NCI-H345 treated with DMSO at 0.1 percent for 48 hours (cell line): ENCODE measurements at regions not wholly inside any gene's neighbourhood (a gene's known extent, or its start where the extent isn't known, plus 50 kb on each side); places are given as distances from the start of the nearest gene placed in this dataset.
"Not testable (repeated sequence)": the region's sequence is repeated elsewhere in the genome, so short reads cannot be mapped to it uniquely, and the experiment has no call there.

ENCODE experiments used
- DNase-seq: peaks from one replicate; lab custom pipeline; 2025; ENCODE audit not compliant: unreplicated experiment; lab: John Stamatoyannopoulos, UW

- no peak for DNase-seq
Measured at GRCh38 chr13:65264066-65264465, 1966.1 kb downstream of the PCDH9 start.

GRCh38 chr13:65260946-65261891 lies 1968.9 kb downstream of the PCDH9 start:
- DNase-seq, result no peak

- no peak for DNase-seq
Measured at GRCh38 chr13:65240773-65241172, 1989.4 kb downstream of the PCDH9 start.

- no peak for DNase-seq
Measured at GRCh38 chr13:65236841-65237418, 1993.2 kb downstream of the PCDH9 start.

GRCh38 chr13:65217471-65217995 lies 2012.6 kb downstream of the PCDH9 start:
- no peak for DNase-seq

- not testable (repeated sequence) for DNase-seq
Measured at GRCh38 chr13:65202845-65203244, 2027.3 kb downstream of the PCDH9 start.

GRCh38 chr13:65188721-65189120 lies 2041.4 kb downstream of the PCDH9 start:
- DNase-seq, result no peak

- DNase-seq, result no peak
Measured at GRCh38 chr13:65168026-65168425, 2062.1 kb downstream of the PCDH9 start.

- DNase-seq, result no peak
Measured at GRCh38 chr13:65166675-65167074, 2063.5 kb downstream of the PCDH9 start.

- DNase-seq, result no peak
Measured at GRCh38 chr13:65159803-65160202, 2070.3 kb downstream of the PCDH9 start.

- no peak for DNase-seq
Measured at GRCh38 chr13:65155861-65156260, 2074.3 kb downstream of the PCDH9 start.

GRCh38 chr13:65154661-65155447 lies 2075.3 kb downstream of the PCDH9 start:
- no peak for DNase-seq

GRCh38 chr13:65149687-65150086 lies 2080.4 kb downstream of the PCDH9 start:
- DNase-seq, result no peak

GRCh38 chr13:65143920-65144319 lies 2086.2 kb downstream of the PCDH9 start:
- no peak for DNase-seq

GRCh38 chr13:65133094-65133493 lies 2097.0 kb downstream of the PCDH9 start:
- no peak for DNase-seq

- DNase-seq, result no peak
Measured at GRCh38 chr13:65125236-65125635, 2104.9 kb downstream of the PCDH9 start.

GRCh38 chr13:65112531-65112941 lies 2117.6 kb downstream of the PCDH9 start:
- DNase-seq, result no peak

GRCh38 chr13:65112123-65112522 lies 2118.0 kb downstream of the PCDH9 start:
- no peak for DNase-seq

GRCh38 chr13:65111223-65111622 lies 2118.9 kb downstream of the PCDH9 start:
- DNase-seq, result no peak

GRCh38 chr13:65104436-65104835 lies 2125.7 kb downstream of the PCDH9 start:
- not testable (repeated sequence) for DNase-seq

- no peak for DNase-seq
Measured at GRCh38 chr13:65103351-65103750, 2126.8 kb downstream of the PCDH9 start.
